Right atrium auricular region (tissue), 2 donors: ENCODE measurements at regions not wholly inside any gene's neighbourhood (a gene's known extent, or its start where the extent isn't known, plus 50 kb on each side); places are given as distances from the start of the nearest gene placed in this dataset.

Experiments used
- DNase-seq: peaks from one replicate; pipeline ENCODE4 v3.0.0-alpha.2; 2019; ENCODE audit warnings: low spot score
- H3K27ac ChIP-seq, 2 donors: fragments of 200-600 bp; sonication (generic); 1 replicate in 1 of 2; 2 replicates in 1 of 2; pipeline ENCODE4 v1.5.1; 2016 to 2019
- H3K27me3 ChIP-seq, 2 donors: fragments of 200-600 bp; sonication (generic); one replicate each; pipeline versions ENCODE4 v1.5.1 to v1.6.0; 2017 to 2019
- H3K36me3 ChIP-seq: fragments of 200-600 bp; sonication (generic); one replicate; pipeline ENCODE4 v1.5.1; 2016
- H3K4me1 ChIP-seq, 2 donors: fragments of 200-600 bp; sonication (generic); one replicate each; pipeline versions ENCODE4 v1.5.1 to v1.6.0; 2017 to 2019
- H3K4me3 ChIP-seq, 2 donors: fragments of 200-600 bp; sonication (generic); 1 replicate in 1 of 2; 2 replicates in 1 of 2; pipeline ENCODE4 v1.5.1; 2017 to 2019; ENCODE audit warnings: mild to moderate bottlenecking in 1 of 2, moderate library complexity in 1 of 2
- H3K9me3 ChIP-seq, 2 donors: fragments of 200-600 bp; sonication (generic); one replicate each; pipeline ENCODE4 v1.5.1; 2019
- CTCF ChIP-seq, 2 donors: fragments of 200-600 bp; sonication (generic); IDR thresholded peaks; one replicate each; pipeline ENCODE4 v1.5.1; 2019; ENCODE audit warnings: antibody characterized with exemption in 2 of 2

- Histone ChIP-seq H3K4me1 (no peaks in the 10 kb centered on the region), H3K36me3 (no peaks in the 10 kb centered on the region), H3K27me3 (no peaks in the 10 kb centered on the region), H3K4me3 (no peak overlapping the region), H3K9me3 (peaks cover 0 to 32% of the 10 kb centered on the region in 2 donors), H3K27ac (no peak overlapping the region)
- TF ChIP-seq CTCF (IDR thresholded peaks at IDR 0.05) = no peak
- no peak for DNase-seq
Measured at GRCh38 chr12:110995615-110996014, 75.2 kb upstream of the MYL2 start.

- no peaks in the 10 kb centered on the region for H3K4me1 ChIP-seq
- peaks cover 0 to 27% of the 10 kb centered on the region in 2 donors for H3K9me3 ChIP-seq
- DNase-seq = no peak
- peak in 1 of 2 donors; percentile 37 for TF ChIP-seq CTCF (IDR thresholded peaks at IDR 0.05)
- H3K4me3 ChIP-seq = no peak overlapping the region
- H3K27ac ChIP-seq = no peak overlapping the region
- H3K27me3 ChIP-seq = no peaks in the 10 kb centered on the region
- H3K36me3 ChIP-seq = no peaks in the 10 kb centered on the region
Measured at GRCh38 chr12:110995016-110995415, 74.6 kb upstream of the MYL2 start.

GRCh38 chr12:110993434-110993833, 73.1 kb upstream of the MYL2 start:
- DNase-seq = no peak
- no peaks in the 10 kb centered on the region for H3K4me1 ChIP-seq
- no peaks in the 10 kb centered on the region for H3K27me3 ChIP-seq
- H3K27ac ChIP-seq = no peak overlapping the region
- peaks cover 0 to 11% of the 10 kb centered on the region in 2 donors for H3K9me3 ChIP-seq
- H3K36me3 ChIP-seq = no peaks in the 10 kb centered on the region
- no peak overlapping the region for H3K4me3 ChIP-seq
- TF ChIP-seq CTCF (IDR thresholded peaks at IDR 0.05) = no peak

- H3K27me3 ChIP-seq = no peaks in the 10 kb centered on the region
Measured at GRCh38 chr12:110992909-110993308, 72.5 kb upstream of the MYL2 start.

GRCh38 chr12:110983811-110984210, 63.4 kb upstream of the MYL2 start:
- no peak for DNase-seq
- Histone ChIP-seq H3K9me3 (no peaks in the 10 kb centered on the region), H3K4me3 (no peak overlapping the region), H3K27me3 (no peaks in the 10 kb centered on the region), H3K4me1 (no peaks in the 10 kb centered on the region), H3K27ac (no peak overlapping the region), H3K36me3 (no peaks in the 10 kb centered on the region)
- no peak for TF ChIP-seq CTCF (IDR thresholded peaks at IDR 0.05)

More at GRCh38 chr12:110992909-110993308, 72.5 kb upstream of the MYL2 start:
- Histone ChIP-seq H3K9me3 (peaks cover 0 to 6% of the 10 kb centered on the region in 2 donors), H3K4me3 (no peak overlapping the region), H3K36me3 (no peaks in the 10 kb centered on the region), H3K4me1 (no peaks in the 10 kb centered on the region), H3K27ac (no peak overlapping the region)
- no peak for DNase-seq
- no peak for TF ChIP-seq CTCF (IDR thresholded peaks at IDR 0.05)

GRCh38 chr12:110972866-110973265, 52.5 kb upstream of the MYL2 start:
- Histone ChIP-seq H3K4me1 (no peaks in the 10 kb centered on the region), H3K27me3 (no peaks in the 10 kb centered on the region), H3K4me3 (no peak overlapping the region), H3K9me3 (peaks cover 0 to 11% of the 10 kb centered on the region in 2 donors), H3K27ac (no peak overlapping the region), H3K36me3 (no peaks in the 10 kb centered on the region)
- no peak for TF ChIP-seq CTCF (IDR thresholded peaks at IDR 0.05)
- DNase-seq = no peak
